GM12878 (cell line): ENCODE measurements at regions not wholly inside any gene's neighbourhood (a gene's known extent, or its start where the extent isn't known, plus 50 kb on each side); places are given as distances from the start of the nearest gene placed in this dataset.

Source experiments
- ATAC-seq: fragments of 200-7000 bp; cut with Tn5 transposase; 3 replicates; pipeline ENCODE4 v1.9.1; 2020; ENCODE audit warnings: mild to moderate bottlenecking, moderate library complexity
- BruUV-seq: library from RNA; stranded (reverse); fragments of 400-500 nt; replicated peaks from 2 replicates; lab custom pipeline; 2021; lab: Mats Ljungman, UMichigan
- CTCF ChIA-PET: fragments of 300-600 bp; sonication (Branson Sonifier 250); formaldehyde crosslinking; extraction: SDS; loops from one replicate; lab custom pipeline; 2021; ENCODE audit warnings: inconsistent platforms; lab: Yijun Ruan, JAX
- POLR2A ChIA-PET: fragments of 350-600 bp; formaldehyde crosslinking; extraction: SDS; loops from one replicate; lab custom pipeline; 2021; ENCODE audit warnings: inconsistent platforms; lab: Charles Lee
- RAD21 ChIA-PET: fragments of 300-600 bp; sonication (Branson Sonifier 250); formaldehyde crosslinking; loops from one replicate; lab custom pipeline; 2023; ENCODE audit warnings: antibody characterized with exemption; ENCODE audit not compliant: unreplicated experiment; lab: Charles Lee
- SMC1A ChIA-PET: fragments of 300-600 bp; sonication (Branson Sonifier 250); formaldehyde crosslinking; loops from one replicate; lab custom pipeline; 2023; ENCODE audit not compliant: unreplicated experiment, uncharacterized antibody; lab: Charles Lee
- DNase-seq: peaks from one replicate; pipeline ENCODE4 v3.0.0-alpha.2; 2011; ENCODE audit warnings: low read depth, low spot score
- FAIRE-seq: peaks from 3 replicates; lab custom pipeline; 2011; peaks lifted over from hg19 to GRCh38; lab: Jason Lieb, UNC
- H2AFZ ChIP-seq: 2 replicates; pipeline ENCODE4 v1.6.0; 2011; ENCODE audit warnings: low read depth, low read length, control low read depth; ENCODE audit not compliant: control insufficient read depth
- H3K27ac ChIP-seq: 2 replicates; pipeline ENCODE4 v1.5.1; 2011; ENCODE audit warnings: control low read depth; ENCODE audit not compliant: control insufficient read depth, insufficient read depth
- H3K27me3 ChIP-seq, 2 experiments: replicated peaks in 1 of 2; 2 replicates each; pipeline versions ENCODE4 v1.6.0 to v1.6.1; 2011; ENCODE audit warnings: low read length in 1 of 2; ENCODE audit not compliant: control insufficient read depth in 2 of 2, insufficient read depth in 2 of 2
- H3K36me3 ChIP-seq, 2 experiments: 2 replicates each; pipeline ENCODE4 v1.5.1; 2011; ENCODE audit warnings: low read length in 1 of 2; ENCODE audit not compliant: control insufficient read depth in 2 of 2, insufficient read depth in 2 of 2
- H3K4me1 ChIP-seq: 2 replicates; pipeline ENCODE4 v1.6.1; 2011; ENCODE audit warnings: mild to moderate bottlenecking, low read length, moderate library complexity, mixed read lengths; ENCODE audit not compliant: control insufficient read depth, insufficient read depth
- H3K4me2 ChIP-seq: 2 replicates; pipeline ENCODE4 v1.6.0; 2011; ENCODE audit warnings: control low read depth; ENCODE audit not compliant: control insufficient read depth, insufficient read depth
- H3K4me3 ChIP-seq: fragments of 200-600 bp; sonication (generic); 2 replicates; pipeline ENCODE4 v1.5.1; 2016
- H3K79me2 ChIP-seq: 2 replicates; pipeline ENCODE4 v1.6.0; 2011; ENCODE audit warnings: low read length; ENCODE audit not compliant: control insufficient read depth, insufficient read depth
- H3K9ac ChIP-seq: 2 replicates; pipeline ENCODE4 v1.8.0; 2011; ENCODE audit warnings: low read length, control low read depth, mixed read lengths; ENCODE audit not compliant: control insufficient read depth, insufficient read depth
- H3K9me3 ChIP-seq: replicated peaks from 3 replicates; pipeline ENCODE4 v1.5.1; 2011; ENCODE audit warnings: mild to moderate bottlenecking, low read length; ENCODE audit not compliant: control insufficient read depth, insufficient read depth
- H4K20me1 ChIP-seq: 2 replicates; pipeline ENCODE4 v1.6.0; 2011; ENCODE audit not compliant: control insufficient read depth, insufficient read depth
- ATF2 ChIP-seq: IDR thresholded peaks from 2 replicates; pipeline ENCODE4 v1.6.1; 2012; ENCODE audit warnings: low read length, inconsistent platforms
- BHLHE40 ChIP-seq, 2 experiments: fragments of 450-650 bp in 1 of 2; IDR thresholded peaks; 2 replicates each; pipeline ENCODE4 v1.6.1; 2011 to 2017; ENCODE audit warnings: low read depth in 2 of 2, borderline replicate concordance in 1 of 2, improper control_type of control experiment in 1 of 2, low read length in 1 of 2, mild to moderate bottlenecking in 1 of 2
- CBX5 ChIP-seq: sonication (generic); IDR thresholded peaks from 2 replicates; pipeline ENCODE4 v1.6.1; 2016; ENCODE audit warnings: low read depth, moderate library complexity, mild to moderate bottlenecking, inconsistent platforms
- EZH2 ChIP-seq: IDR thresholded peaks from 2 replicates; pipeline ENCODE4 v1.6.1; 2012; ENCODE audit warnings: low read depth, mild to moderate bottlenecking, control low read depth, inconsistent platforms, low read length, borderline replicate concordance; ENCODE audit not compliant: control insufficient read depth
- PAX5 ChIP-seq: IDR thresholded peaks from 2 replicates; pipeline ENCODE4 v1.6.1; 2011; ENCODE audit warnings: low read depth, low read length, borderline replicate concordance
- USF1 ChIP-seq: IDR thresholded peaks from 2 replicates; pipeline ENCODE4 v1.6.1; 2011; ENCODE audit warnings: borderline replicate concordance, low read depth, mild to moderate bottlenecking, moderate library complexity, mixed read lengths, low read length; ENCODE audit not compliant: insufficient read depth; ENCODE audit errors: extremely low read length
- WGBS: methylation state at CpG from one replicate; pipeline ENCODE4 v1.1.6; 2016; ENCODE audit warnings: low lambda C conversion rate; ENCODE audit not compliant: insufficient replicate concordance, insufficient coverage; ENCODE audit errors: missing lambda C conversion rate; 5-methylcytosine and 5-hydroxymethylcytosine counted together
- in situ Hi-C: fragments of 300-500 bp; cut with MboI; formaldehyde crosslinking; loops from 9 replicates; pipeline ENCODE4 v1.14.3; 2018; ENCODE audit warnings: mixed read lengths
- intact Hi-C: fragments of 100-400 bp; cut with micrococcal nuclease; formaldehyde crosslinking; loops from one replicate; pipeline ENCODE4 v1.14.2; 2022; ENCODE audit not compliant: unreplicated experiment

GRCh38 chr18:78136986-78137385, 842.6 kb upstream of the SALL3 start:
- CTCF ChIA-PET, result no interaction called here

More at GRCh38 chr18:78136986-78137385, 842.6 kb upstream of the SALL3 start:
- BruUV-seq, result no TSS peak
- Histone ChIP-seq H3K36me3 (no peaks in the 10 kb centered on the region), H3K4me3 (no peak overlapping the region), H4K20me1 (no peaks in the 10 kb centered on the region), H3K9ac (no peak overlapping the region), H3K27ac (no peak overlapping the region), H3K9me3 (no peaks in the 10 kb centered on the region), H3K4me1 (no peaks in the 10 kb centered on the region), H2AFZ (no peak overlapping the region), H3K27me3 (no peaks in the 10 kb centered on the region), H3K4me2 (no peak overlapping the region), H3K79me2 (no peaks in the 10 kb centered on the region)
- DNase-seq (no peak), ATAC-seq (no peak), FAIRE-seq (no peak)
- ChIA-PET RAD21 (no interaction called here), SMC1A (no interaction called here), POLR2A (no interaction called here)
- in situ Hi-C loops (no loop called here), intact Hi-C loops (no loop called here)
- no peak for TF ChIP-seq PAX5
- no peak for TF ChIP-seq BHLHE40 (IDR thresholded peaks at IDR 0.05; ENCODE audit: borderline replicate concordance in 1 of 2, low read depth in 2 of 2, low read length in 1 of 2)
- no peak for TF ChIP-seq EZH2
- no peak for TF ChIP-seq ATF2
- no peak for TF ChIP-seq CBX5
- TF ChIP-seq USF1, result no peak
- 37% methylated on average over 6 of the region's 6 CpGs for WGBS
